HCT116 (cell line): ENCODE measurements at regions not wholly inside any gene's neighbourhood (a gene's known extent, or its start where the extent isn't known, plus 50 kb on each side); places are given as distances from the start of the nearest gene placed in this dataset.
"Not testable (repeated sequence)": the region's sequence is repeated elsewhere in the genome, so short reads cannot be mapped to it uniquely, and the experiment has no call there.

Experiments used
- ATAC-seq: fragments of 200-7000 bp; cut with Tn5 transposase; 2 replicates; pipeline ENCODE4 v1.9.1; 2020; ENCODE audit warnings: mild to moderate bottlenecking, moderate library complexity
- BruUV-seq: library from RNA; stranded (reverse); fragments of 400-500 nt; replicated peaks from 2 replicates; lab custom pipeline; 2021; lab: Mats Ljungman, UMichigan
- CTCF ChIA-PET: fragments of 300-600 bp; sonication (Branson Sonifier 250); formaldehyde crosslinking; loops from one replicate; lab custom pipeline; 2021; ENCODE audit warnings: antibody characterized with exemption; lab: Charles Lee
- POLR2A ChIA-PET: fragments of 300-600, 350-600 bp; sonication (Branson Sonifier 250); formaldehyde crosslinking; loops from one replicate; lab custom pipeline; 2021; ENCODE audit warnings: antibody characterized with exemption; lab: Charles Lee
- RAD21 ChIA-PET, 2 experiments: fragments of 300-600 bp; sonication (Branson Sonifier 250); formaldehyde crosslinking; loops; one replicate each; lab custom pipeline; 2023; ENCODE audit warnings: low total read pairs in 2 of 2; ENCODE audit not compliant: uncharacterized antibody in 2 of 2, unreplicated experiment in 2 of 2, low non-redundant PET in 1 of 2; lab: Charles Lee
- DNase-seq: peaks from one replicate; pipeline ENCODE4 v3.0.0-alpha.2; 2010; ENCODE audit warnings: low read depth, low spot score
- H2AFZ ChIP-seq: fragments of 200-600 bp; shearing (Covaris generic), sonication (generic); 2 replicates; pipeline ENCODE4 v1.6.1; 2017; ENCODE audit warnings: low read depth, mixed run types, mixed read lengths, antibody characterized with exemption, low read length; ENCODE audit not compliant: poor library complexity, severe bottlenecking
- H3K27ac ChIP-seq: 2 replicates; pipeline ENCODE4 v1.5.1; 2012; ENCODE audit warnings: low read depth, low read length
- H3K27me3 ChIP-seq: fragments of 200-600 bp; sonication (generic); 2 replicates; pipeline ENCODE4 v1.6.1; 2016; ENCODE audit warnings: mixed run types, low read length, mixed read lengths; ENCODE audit not compliant: insufficient read depth
- H3K36me3 ChIP-seq, 2 experiments: fragments of 200-500 bp in 1 of 2; fragments of 200-600 bp in 1 of 2; sonication (Bioruptor generic) in 1 of 2; sonication (generic) in 1 of 2; 2 replicates each; pipeline versions ENCODE4 v1.5.1 to v1.6.1; 2014 to 2016; ENCODE audit warnings: low read length in 2 of 2, inconsistent platforms in 1 of 2, mixed read lengths in 1 of 2, mixed run types in 1 of 2; ENCODE audit not compliant: insufficient read depth in 2 of 2, control insufficient read depth in 1 of 2
- H3K4me1 ChIP-seq, 2 experiments: fragments of 200-600 bp in 1 of 2; sonication (generic) in 1 of 2; 2 replicates each; pipeline versions ENCODE4 v1.5.1 to v1.6.1; 2012 to 2017; ENCODE audit warnings: low read length in 2 of 2, inconsistent platforms in 1 of 2, mild to moderate bottlenecking in 1 of 2, mixed read lengths in 1 of 2, mixed run types in 1 of 2, moderate library complexity in 1 of 2; ENCODE audit not compliant: insufficient read depth in 2 of 2, control insufficient read depth in 1 of 2
- H3K4me2 ChIP-seq: fragments of 200-600 bp; sonication (generic); 2 replicates; pipeline ENCODE4 v1.6.1; 2017; ENCODE audit warnings: mixed run types, low read length, mixed read lengths
- H3K4me3 ChIP-seq, 2 experiments: fragments of 200-600 bp in 1 of 2; sonication (generic) in 1 of 2; replicated peaks in 1 of 2; 2 replicates each; pipeline ENCODE4 v1.5.1; 2011 to 2016; ENCODE audit warnings: low read length in 2 of 2, control low read depth in 1 of 2, low read depth in 1 of 2, mild to moderate bottlenecking in 1 of 2, mixed read lengths in 1 of 2, mixed run types in 1 of 2
- H3K79me2 ChIP-seq: fragments of 200-600 bp; sonication (generic); 2 replicates; pipeline ENCODE4 v1.6.1; 2017; ENCODE audit warnings: mild to moderate bottlenecking, mixed run types, low read length, moderate library complexity, mixed read lengths; ENCODE audit not compliant: insufficient read depth
- H3K9ac ChIP-seq: fragments of 200-600 bp; sonication (generic); 2 replicates; pipeline ENCODE4 v1.6.1; 2016; ENCODE audit warnings: low read length, mixed read lengths
- H3K9me2 ChIP-seq: fragments of 200-600 bp; sonication (generic), shearing (Covaris generic); 2 replicates; pipeline ENCODE4 v1.6.1; 2017; ENCODE audit warnings: mixed run types, mild to moderate bottlenecking, moderate library complexity; ENCODE audit not compliant: insufficient read depth
- H3K9me3 ChIP-seq, 2 experiments: fragments of 200-500 bp in 1 of 2; fragments of 200-600 bp in 1 of 2; sonication (Bioruptor generic) in 1 of 2; sonication (generic) in 1 of 2; 2 replicates each; pipeline ENCODE4 v1.6.1; 2014 to 2017; ENCODE audit warnings: low read length in 2 of 2, mixed read lengths in 2 of 2, inconsistent platforms in 1 of 2, low read depth in 1 of 2, mild to moderate bottlenecking in 1 of 2, mixed run types in 1 of 2, moderate library complexity in 1 of 2; ENCODE audit not compliant: control insufficient read depth in 1 of 2, insufficient read depth in 1 of 2
- H4K20me1 ChIP-seq: fragments of 200-600 bp; sonication (generic), shearing (Covaris generic); 2 replicates; pipeline ENCODE4 v1.6.1; 2017; ENCODE audit warnings: mixed run types, mild to moderate bottlenecking, moderate library complexity; ENCODE audit not compliant: insufficient read depth
- CEBPB ChIP-seq: IDR thresholded peaks from 2 replicates; pipeline ENCODE4 v1.6.1; 2012; ENCODE audit warnings: low read depth
- ELF1 ChIP-seq: IDR thresholded peaks from 2 replicates; pipeline ENCODE4 v1.6.1; 2012; ENCODE audit warnings: low read depth, borderline replicate concordance
- EZH2phosphoT487 ChIP-seq: fragments of 200-600 bp; IDR thresholded peaks from 2 replicates; pipeline ENCODE4 v1.6.1; 2018; ENCODE audit warnings: antibody characterized with exemption, borderline replicate concordance
- POLR2AphosphoS5 ChIP-seq: IDR thresholded peaks from 2 replicates; pipeline ENCODE4 v1.6.1; 2011; ENCODE audit warnings: mild to moderate bottlenecking, low read depth, low read length, moderate library complexity
- TCF7L2 ChIP-seq: IDR thresholded peaks from 2 replicates; pipeline ENCODE4 v1.7.0; 2011; ENCODE audit warnings: borderline replicate concordance, inconsistent platforms; ENCODE audit not compliant: insufficient read depth, insufficient read length; ENCODE audit errors: extremely low read depth
- YY1 ChIP-seq: IDR thresholded peaks from 2 replicates; pipeline ENCODE4 v1.6.1; 2011; ENCODE audit warnings: low read length, low read depth, moderate library complexity, mild to moderate bottlenecking; ENCODE audit not compliant: insufficient replicate concordance; ENCODE audit errors: extremely low read depth
- intact Hi-C: fragments of 100-400 bp; cut with micrococcal nuclease; formaldehyde crosslinking; loops from 2 replicates; pipeline ENCODE4 v1.10.0; 2022
- TF ChIP-seq, protein P1 (sequence below), 3 experiments: fragments of 200-600 bp in 1 of 3; sonication (generic) in 1 of 3; IDR thresholded peaks in 2 of 3; conservative IDR thresholded peaks in 1 of 3; 2 replicates each; pipeline ENCODE4 v1.5.1; 2012 to 2017; ENCODE audit warnings: low read depth in 2 of 3, low read length in 2 of 3, antibody characterized with exemption in 1 of 3, borderline replicate concordance in 1 of 3, control low read depth in 1 of 3, mild to moderate bottlenecking in 1 of 3, mixed read lengths in 1 of 3, mixed run types in 1 of 3, moderate library complexity in 1 of 3; ENCODE audit not compliant: insufficient read depth in 1 of 3

DNA sequence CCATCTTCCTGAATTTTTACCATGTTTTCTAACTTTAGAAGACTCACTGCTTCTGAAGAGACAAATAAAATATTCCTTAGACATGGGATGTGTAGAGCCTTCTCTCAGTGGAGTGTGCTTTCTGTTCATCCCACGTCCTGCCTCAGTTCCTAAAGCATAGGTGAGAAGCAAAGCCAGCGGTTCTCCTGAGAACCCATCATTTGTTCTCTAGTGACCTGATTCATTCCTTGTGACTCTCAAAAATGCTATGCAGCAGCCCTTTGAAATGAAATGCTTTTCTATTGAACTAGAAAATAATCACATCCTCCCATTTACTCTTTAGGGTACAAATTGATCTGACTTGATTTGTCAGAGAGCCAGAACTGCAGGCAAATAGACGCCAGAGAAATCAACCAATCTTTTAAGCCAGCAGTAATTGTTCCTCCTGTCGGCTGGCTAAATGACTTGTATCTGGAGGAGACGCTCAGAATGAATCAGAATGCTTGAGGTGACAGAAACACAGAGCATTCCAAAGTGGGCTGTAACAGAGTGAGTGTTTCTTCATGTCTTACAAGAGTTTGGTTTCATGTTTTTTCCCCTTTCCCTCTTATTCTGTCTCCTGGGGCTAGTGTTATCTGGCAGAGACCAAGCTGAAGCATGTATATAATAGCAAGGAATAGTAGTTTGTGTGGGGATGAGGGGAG, 81.3 kb upstream of the TMEM178A start:
- ATAC-seq (no peak), DNase-seq (no peak)
- Histone ChIP-seq H2AFZ (no peak overlapping the region), H3K4me3 (no peak overlapping the region), H3K9me3 (no peaks in the 10 kb centered on the region), H3K36me3 (no peaks in the 10 kb centered on the region), H3K27me3 (no peaks in the 10 kb centered on the region), H3K9ac (no peak overlapping the region), H3K4me2 (no peak overlapping the region), H4K20me1 (no peaks in the 10 kb centered on the region), H3K9me2 (no peaks in the 10 kb centered on the region), H3K79me2 (no peaks in the 10 kb centered on the region), H3K27ac (no peak overlapping the region), H3K4me1 (no peaks in the 10 kb centered on the region)
- ChIA-PET CTCF (no interaction called here), POLR2A (interaction anchor here (0.9 kb wide), 1 partner anchor 9 kb away, joined by 3 read pairs; no protein-coding TSS in a partner anchor), RAD21 (no interaction called here)
- intact Hi-C loops = no loop called here
- TF ChIP-seq YY1 (no peak), EZH2phosphoT487 (no peak), POLR2AphosphoS5 (no peak), CEBPB (no peak), ELF1 (no peak), TCF7L2 (no peak)
- TF ChIP-seq, protein P1, sequence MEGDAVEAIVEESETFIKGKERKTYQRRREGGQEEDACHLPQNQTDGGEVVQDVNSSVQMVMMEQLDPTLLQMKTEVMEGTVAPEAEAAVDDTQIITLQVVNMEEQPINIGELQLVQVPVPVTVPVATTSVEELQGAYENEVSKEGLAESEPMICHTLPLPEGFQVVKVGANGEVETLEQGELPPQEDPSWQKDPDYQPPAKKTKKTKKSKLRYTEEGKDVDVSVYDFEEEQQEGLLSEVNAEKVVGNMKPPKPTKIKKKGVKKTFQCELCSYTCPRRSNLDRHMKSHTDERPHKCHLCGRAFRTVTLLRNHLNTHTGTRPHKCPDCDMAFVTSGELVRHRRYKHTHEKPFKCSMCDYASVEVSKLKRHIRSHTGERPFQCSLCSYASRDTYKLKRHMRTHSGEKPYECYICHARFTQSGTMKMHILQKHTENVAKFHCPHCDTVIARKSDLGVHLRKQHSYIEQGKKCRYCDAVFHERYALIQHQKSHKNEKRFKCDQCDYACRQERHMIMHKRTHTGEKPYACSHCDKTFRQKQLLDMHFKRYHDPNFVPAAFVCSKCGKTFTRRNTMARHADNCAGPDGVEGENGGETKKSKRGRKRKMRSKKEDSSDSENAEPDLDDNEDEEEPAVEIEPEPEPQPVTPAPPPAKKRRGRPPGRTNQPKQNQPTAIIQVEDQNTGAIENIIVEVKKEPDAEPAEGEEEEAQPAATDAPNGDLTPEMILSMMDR (IDR thresholded peaks at IDR 0.05 in 2 of 3, conservative IDR thresholded peaks at IDR 0.05 in 1 of 3; ENCODE audit: borderline replicate concordance in 1 of 3, insufficient read depth in 1 of 3, low read depth in 2 of 3, low read length in 2 of 3) = no peak
- BruUV-seq = no TSS peak

DNA sequence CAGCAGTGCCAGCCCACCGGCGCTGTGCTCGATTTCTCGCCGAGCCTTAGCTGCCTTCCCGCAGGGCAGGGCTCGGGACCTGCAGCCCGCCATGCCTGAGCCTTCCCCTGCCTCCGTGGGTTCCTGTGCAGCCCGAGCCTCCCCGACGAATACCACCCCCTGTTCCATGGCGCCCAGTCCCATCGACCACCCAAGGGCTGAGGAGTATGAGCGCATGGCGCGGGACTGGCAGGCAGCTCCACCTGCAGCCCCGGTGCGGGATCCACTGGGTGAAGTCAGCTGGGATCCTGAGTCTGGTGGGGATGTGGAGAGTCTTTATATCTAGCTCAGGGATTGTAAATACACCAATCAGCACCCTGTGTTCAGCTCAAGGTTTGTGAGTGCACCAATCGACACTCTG, 80.2 kb upstream of the TMEM178A start:
- H2AFZ ChIP-seq, BruUV-seq: not testable (repeated sequence)
- POLR2A ChIA-PET = interaction anchor here (0.9 kb wide), 1 partner anchor 8 kb away, joined by 3 read pairs; no protein-coding TSS in a partner anchor

More for the DNA sequence above, 80.2 kb upstream of the TMEM178A start:
- H3K9me2 ChIP-seq, CTCF ChIA-PET, H3K4me3 ChIP-seq, ATAC-seq, H3K9ac ChIP-seq, H4K20me1 ChIP-seq, H3K27ac ChIP-seq, intact Hi-C loops, H3K9me3 ChIP-seq, H3K36me3 ChIP-seq, RAD21 ChIA-PET, H3K4me2 ChIP-seq, H3K27me3 ChIP-seq, DNase-seq, H3K79me2 ChIP-seq, H3K4me1 ChIP-seq: not testable (repeated sequence)
